GM18861 (cell line): ENCODE measurements at regions not wholly inside any gene's neighbourhood (a gene's known extent, or its start where the extent isn't known, plus 50 kb on each side); places are given as distances from the start of the nearest gene placed in this dataset.

Experiments
- ATAC-seq: cut with Tn5 transposase; IDR thresholded peaks from one replicate; pipeline ENCODE4 v1.9.1; 2021; ENCODE audit not compliant: unreplicated experiment

GRCh38 chr2:176709149-176709951 lies 440.1 kb downstream of the MTX2 start:
- ATAC-seq = no peak

GRCh38 chr2:176709991-176710390 lies 440.7 kb downstream of the MTX2 start:
- ATAC-seq = no peak

- no peak for ATAC-seq
Measured at GRCh38 chr2:176710657-176711186, 441.5 kb downstream of the MTX2 start.

- no peak for ATAC-seq
Measured at GRCh38 chr2:176725873-176726645, 456.8 kb downstream of the MTX2 start.

GRCh38 chr2:176727696-176728095 lies 458.5 kb downstream of the MTX2 start:
- no peak for ATAC-seq

GRCh38 chr2:176729706-176730569 lies 460.7 kb downstream of the MTX2 start:
- no peak for ATAC-seq

GRCh38 chr2:176732780-176733179 lies 463.5 kb downstream of the MTX2 start:
- ATAC-seq = no peak

- no peak for ATAC-seq
Measured at GRCh38 chr2:176733698-176734430, 464.6 kb downstream of the MTX2 start.

GRCh38 chr2:176734868-176735267 lies 465.6 kb downstream of the MTX2 start:
- no peak for ATAC-seq

GRCh38 chr2:176742271-176742670 lies 470.3 kb upstream of the HNRNPA3 start:
- no peak for ATAC-seq

GRCh38 chr2:176743671-176744070 lies 468.9 kb upstream of the HNRNPA3 start:
- ATAC-seq = no peak

GRCh38 chr2:176744146-176744545 lies 468.4 kb upstream of the HNRNPA3 start:
- ATAC-seq = no peak

- peak; percentile 54 for ATAC-seq
Measured at GRCh38 chr2:176745543-176746200, 466.9 kb upstream of the HNRNPA3 start.

GRCh38 chr2:176746411-176746810 lies 466.2 kb upstream of the HNRNPA3 start:
- ATAC-seq = no peak

GRCh38 chr2:176747506-176747905 lies 465.1 kb upstream of the HNRNPA3 start:
- ATAC-seq = no peak

- ATAC-seq = no peak
Measured at GRCh38 chr2:176747928-176748327, 464.7 kb upstream of the HNRNPA3 start.

GRCh38 chr2:176748662-176749061 lies 463.9 kb upstream of the HNRNPA3 start:
- ATAC-seq = no peak

GRCh38 chr2:176751314-176752227 lies 461.0 kb upstream of the HNRNPA3 start:
- ATAC-seq = no peak

GRCh38 chr2:176752295-176752694 lies 460.3 kb upstream of the HNRNPA3 start:
- no peak for ATAC-seq
